Activated naive CD4-positive, alpha-beta T cell treated with anti-CD3 and anti-CD28 coated beads, Interleukin-2, amount 50 U/mL, for 72 hours (primary cell): ENCODE measurements at regions not wholly inside any gene's neighbourhood (a gene's known extent, or its start where the extent isn't known, plus 50 kb on each side); places are given as distances from the start of the nearest gene placed in this dataset.

ENCODE experiments used
- ATAC-seq, 2 donors: fragments of 150-1000 bp; cut with Tn5 transposase; 2 replicates each; pipeline ENCODE4 v1.10.0; 2021; ENCODE audit warnings: mild to moderate bottlenecking in 2 of 2, moderate library complexity in 2 of 2
- DNase-seq, 2 donors: peaks; one replicate each; pipeline ENCODE4 v3.0.0; 2021 to 2022; ENCODE audit warnings: low spot score in 2 of 2
- H3K27ac Mint-ChIP-seq, 2 donors: one replicate each; pipeline ENCODE4 v1.8.0; 2022; ENCODE audit warnings: mild to moderate bottlenecking in 2 of 2, mixed read lengths in 2 of 2
- H3K36me3 Mint-ChIP-seq, 2 donors: one replicate each; pipeline ENCODE4 v1.8.0; 2022; ENCODE audit warnings: mixed read lengths in 2 of 2
- H3K9me3 Mint-ChIP-seq, 2 donors: one replicate each; pipeline ENCODE4 v1.8.0; 2022; ENCODE audit warnings: mixed read lengths in 2 of 2

DNA sequence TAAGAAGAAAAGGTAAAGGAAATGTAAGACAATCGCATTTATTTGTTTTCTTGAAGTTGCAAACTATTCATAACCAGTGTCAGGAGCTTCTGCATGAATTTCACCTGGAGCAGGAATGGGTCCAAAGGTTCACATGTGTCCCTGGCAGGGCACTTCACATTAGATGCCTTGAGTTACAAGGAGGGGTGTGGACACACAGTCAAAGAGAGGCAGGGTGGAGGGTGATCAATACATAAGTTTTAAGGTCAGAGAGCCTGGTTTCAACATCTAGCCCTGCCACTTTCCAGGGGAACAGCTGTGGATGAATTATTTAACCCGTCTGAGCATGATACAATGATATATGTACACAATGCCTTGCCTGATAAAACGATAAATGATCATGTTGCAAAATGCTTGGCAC is 321.4 kb downstream of the CYP26B1 start:
- ATAC-seq (no peak), DNase-seq (no peak)
- H3K36me3 Mint-ChIP-seq, result no peaks in the 10 kb centered on the region
- no peak overlapping the region for H3K27ac Mint-ChIP-seq
- H3K9me3 Mint-ChIP-seq, result no peaks in the 10 kb centered on the region

DNA sequence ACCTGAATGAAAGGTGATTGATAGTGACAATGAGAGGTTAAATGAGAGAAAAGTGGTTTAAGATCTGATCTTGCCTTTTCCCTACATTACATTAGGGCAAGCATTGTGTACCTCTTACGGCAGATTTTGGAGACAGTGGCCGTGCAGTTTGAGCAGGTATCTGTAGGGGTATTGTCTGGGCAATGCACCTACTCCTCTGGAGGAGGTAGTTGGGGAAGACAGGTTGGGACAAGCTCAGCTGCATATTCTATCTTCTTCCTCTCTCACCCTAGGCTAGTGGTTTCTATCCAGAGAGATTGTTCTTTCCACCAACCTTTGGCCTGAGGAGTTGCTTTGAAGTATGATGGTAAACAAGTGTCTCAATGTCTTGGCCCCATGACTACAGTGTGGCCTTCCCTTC is 323.2 kb downstream of the CYP26B1 start:
- no peak overlapping the region for H3K27ac Mint-ChIP-seq
- ATAC-seq (no peak), DNase-seq (no peak)
- no peaks in the 10 kb centered on the region for H3K36me3 Mint-ChIP-seq
- H3K9me3 Mint-ChIP-seq, result no peaks in the 10 kb centered on the region

DNA sequence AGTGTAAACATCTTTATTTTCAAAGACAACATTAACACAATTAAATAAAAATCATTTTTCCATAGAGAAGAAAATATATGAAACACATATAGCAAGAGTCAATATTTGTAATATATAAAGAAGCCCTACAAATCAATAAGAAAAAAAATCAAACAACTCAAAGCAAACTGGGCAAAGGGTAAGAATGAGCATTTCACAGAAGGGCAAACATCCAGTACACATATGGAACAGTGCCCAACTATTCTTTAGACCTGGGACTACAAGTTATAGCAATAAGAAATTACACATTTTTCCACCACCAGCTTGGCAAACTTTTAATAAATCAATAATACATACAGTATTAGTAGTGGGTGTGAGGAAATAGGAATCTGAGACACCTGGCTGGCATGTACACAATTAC is 324.1 kb downstream of the CYP26B1 start:
- Mint-ChIP-seq H3K27ac (no peak overlapping the region), H3K36me3 (no peaks in the 10 kb centered on the region), H3K9me3 (no peaks in the 10 kb centered on the region)
- ATAC-seq, result no peak
- no peak for DNase-seq

DNA sequence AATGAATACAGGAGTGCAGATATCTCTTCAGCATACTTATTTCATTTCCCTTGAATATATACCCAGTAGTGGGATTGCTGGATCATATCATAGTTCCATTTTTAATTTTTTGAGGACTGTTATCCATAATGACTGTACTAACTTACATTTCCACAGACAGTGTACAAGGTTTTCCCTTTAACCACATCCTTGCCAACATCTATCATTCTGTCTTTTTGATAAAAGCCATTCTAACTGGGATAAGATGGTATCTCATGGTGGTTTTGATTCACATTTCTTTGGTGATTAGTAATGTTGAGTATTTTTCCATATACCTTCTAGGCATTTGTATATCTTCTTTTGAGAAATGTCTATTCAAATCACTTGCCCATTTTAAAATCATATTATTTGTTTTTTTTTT is 325.2 kb downstream of the CYP26B1 start:
- Mint-ChIP-seq H3K9me3 (peaks cover 0 to 3% of the 10 kb centered on the region in 2 donors), H3K36me3 (no peaks in the 10 kb centered on the region), H3K27ac (no peak overlapping the region)
- no peak for ATAC-seq
- no peak for DNase-seq

DNA sequence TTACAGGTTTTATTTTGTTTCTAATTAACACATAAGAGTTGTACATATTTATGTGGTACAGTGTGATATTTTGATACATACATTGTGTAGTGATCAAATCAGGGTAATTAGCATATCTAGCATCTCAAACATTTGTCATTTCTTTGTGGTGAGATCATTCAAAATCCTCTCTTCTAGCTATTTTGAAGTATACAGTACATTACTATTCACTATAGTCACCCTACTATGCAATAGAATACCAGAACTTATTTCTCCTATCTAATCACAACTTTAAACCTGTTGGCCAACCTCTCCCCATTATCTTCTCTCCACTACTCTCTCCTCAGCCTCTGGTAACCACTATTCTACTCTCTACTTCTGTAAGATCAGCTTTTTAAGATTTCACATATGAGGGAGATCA is 325.8 kb downstream of the CYP26B1 start:
- no peak overlapping the region for H3K27ac Mint-ChIP-seq
- peaks cover 0 to 3% of the 10 kb centered on the region in 2 donors for H3K9me3 Mint-ChIP-seq
- no peak for ATAC-seq
- no peak for DNase-seq
- no peaks in the 10 kb centered on the region for H3K36me3 Mint-ChIP-seq

DNA sequence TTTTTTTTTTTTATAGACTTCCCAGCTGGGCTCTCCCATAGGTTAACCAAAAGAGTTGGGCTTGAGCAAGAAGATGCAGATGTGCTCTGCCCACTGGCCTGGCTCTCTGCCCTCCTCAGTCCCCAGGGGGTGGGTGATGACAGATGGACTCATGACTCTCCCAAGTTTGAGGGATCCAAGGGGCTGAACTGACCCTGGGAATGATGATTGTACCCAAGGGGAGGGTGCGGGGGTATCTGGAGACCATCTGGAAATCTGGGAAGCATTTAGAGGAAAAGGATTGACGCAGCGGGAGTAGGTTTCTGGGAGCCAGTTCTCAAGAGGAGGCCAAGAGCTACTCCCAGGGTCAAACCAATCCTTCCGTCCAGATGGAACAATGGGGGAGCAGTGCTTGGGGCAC is 330.8 kb downstream of the CYP26B1 start:
- H3K27ac Mint-ChIP-seq, result no peak overlapping the region
- ATAC-seq (no peak), DNase-seq (no peak)
- H3K36me3 Mint-ChIP-seq, result no peaks in the 10 kb centered on the region
- H3K9me3 Mint-ChIP-seq, result peaks cover 0 to 7% of the 10 kb centered on the region in 2 donors

DNA sequence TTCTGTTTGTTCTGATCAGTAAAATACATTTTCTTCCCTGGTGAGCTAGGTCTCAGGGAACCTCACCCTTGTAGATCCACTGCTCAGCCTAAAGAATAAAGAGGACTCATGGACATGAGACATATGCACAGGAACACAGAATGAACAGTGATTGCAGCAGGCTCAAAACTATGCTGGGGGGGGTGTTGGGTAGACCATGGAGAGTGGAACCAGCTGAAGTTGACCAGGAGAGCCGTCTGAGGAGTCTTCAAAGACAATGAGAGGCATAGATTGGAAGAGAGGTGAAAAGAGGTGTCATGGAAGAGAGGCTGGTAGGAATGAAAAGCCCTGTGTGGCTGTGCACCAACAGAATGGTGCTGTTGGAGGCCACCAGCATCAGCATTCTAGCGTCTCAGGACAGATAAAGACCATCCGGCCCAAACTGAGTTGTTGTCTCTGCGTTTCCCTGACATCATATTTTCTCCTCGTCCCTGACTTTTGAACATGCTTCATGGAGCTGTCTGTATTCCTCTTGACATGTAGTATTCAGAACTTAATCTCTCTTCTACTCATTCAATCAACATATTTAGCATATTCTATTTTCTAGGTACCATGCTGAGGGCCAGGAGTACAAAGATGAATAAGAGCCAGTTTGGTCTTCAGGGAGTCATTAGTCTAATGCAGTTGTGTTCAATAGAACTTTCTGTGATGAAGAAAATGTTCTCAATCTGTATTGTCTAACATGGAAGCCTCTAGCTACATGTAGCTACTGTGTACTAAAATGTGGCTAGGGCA is 331.8 kb downstream of the CYP26B1 start:
- DNase-seq (no peak), ATAC-seq (no peak)
- Mint-ChIP-seq H3K36me3 (no peaks in the 10 kb centered on the region), H3K9me3 (peaks cover 0 to 7% of the 10 kb centered on the region in 2 donors), H3K27ac (no peak overlapping the region)

DNA sequence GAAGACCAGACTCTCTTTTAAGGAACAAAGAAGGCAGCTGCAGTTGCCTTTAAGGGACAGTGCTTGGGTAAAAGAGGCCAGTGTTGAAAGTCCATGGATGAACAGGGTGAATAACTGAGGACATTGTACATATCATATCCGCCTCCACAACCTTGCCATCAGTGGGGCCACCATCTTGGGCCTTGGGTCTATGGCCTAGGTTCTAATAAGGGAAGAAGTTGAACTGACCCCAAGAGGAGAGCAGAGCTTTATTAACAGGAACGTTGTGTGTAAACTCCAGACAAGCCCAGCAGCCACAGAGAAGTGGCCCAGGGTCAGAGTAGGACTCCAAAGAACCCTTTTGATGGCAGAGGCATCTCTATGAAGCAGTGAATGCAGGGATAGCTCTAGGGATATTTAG is 332.8 kb downstream of the CYP26B1 start:
- DNase-seq (no peak), ATAC-seq (no peak)
- H3K27ac Mint-ChIP-seq, result no peak overlapping the region
- peaks cover 0 to 7% of the 10 kb centered on the region in 2 donors for H3K9me3 Mint-ChIP-seq
- no peaks in the 10 kb centered on the region for H3K36me3 Mint-ChIP-seq

DNA sequence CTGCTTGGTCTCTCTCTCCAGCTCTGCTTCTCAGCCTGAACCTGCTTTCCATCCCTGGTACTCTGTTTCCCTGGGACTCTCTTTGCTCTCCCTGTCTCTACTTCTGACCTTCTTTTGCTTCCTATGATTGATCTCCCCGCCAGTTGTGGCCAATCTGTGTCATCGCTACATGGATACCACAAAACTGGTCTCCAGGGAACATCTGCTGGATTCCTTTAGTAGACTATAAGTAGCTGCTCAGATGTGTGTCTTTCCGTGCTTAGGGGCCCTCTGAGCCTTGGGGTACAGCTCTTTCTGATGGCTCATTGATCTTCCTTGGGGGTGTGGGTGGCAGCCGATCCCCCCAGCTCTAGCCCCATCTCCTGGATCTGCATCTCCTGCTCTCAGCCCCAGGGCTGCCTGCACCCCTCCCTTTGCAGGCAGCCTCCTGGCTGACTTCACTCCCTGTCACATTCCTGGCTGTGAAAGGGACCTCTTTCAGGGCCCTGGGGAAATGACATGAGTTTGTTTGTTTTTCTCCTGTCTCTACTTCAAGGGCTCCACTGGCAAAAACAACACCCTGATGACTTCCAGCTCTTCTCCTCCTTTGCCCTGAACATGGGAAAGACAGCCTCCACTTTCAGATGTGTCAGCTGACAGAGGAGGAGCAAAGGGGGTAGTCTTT is 333.7 kb downstream of the CYP26B1 start:
- no peak overlapping the region for H3K27ac Mint-ChIP-seq
- ATAC-seq (no peak), DNase-seq (no peak)
- peaks cover 0 to 7% of the 10 kb centered on the region in 2 donors for H3K9me3 Mint-ChIP-seq
- no peaks in the 10 kb centered on the region for H3K36me3 Mint-ChIP-seq

DNA sequence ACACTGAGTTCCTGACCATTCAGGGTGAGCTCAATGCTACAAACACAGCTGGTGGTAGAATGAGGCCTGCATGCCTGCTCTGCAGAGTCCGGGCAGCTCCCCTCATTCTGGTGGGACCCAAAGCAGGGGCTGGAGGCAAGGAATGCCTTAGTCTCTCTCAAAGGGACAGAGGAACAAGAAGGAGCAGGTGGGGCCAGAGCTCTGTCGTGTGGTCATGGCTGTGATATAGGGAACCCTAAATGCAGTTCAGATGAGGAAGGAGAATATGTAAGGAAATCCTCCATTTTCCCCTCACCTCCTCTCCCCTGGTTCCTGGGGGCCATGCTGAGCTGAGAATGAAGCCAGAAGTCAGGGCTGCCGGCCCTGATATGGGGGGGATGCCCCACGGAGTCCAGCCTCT is 334.3 kb downstream of the CYP26B1 start:
- DNase-seq, result no peak
- ATAC-seq, result no peak
- H3K36me3 Mint-ChIP-seq, result no peaks in the 10 kb centered on the region
- H3K9me3 Mint-ChIP-seq, result peaks cover 0 to 7% of the 10 kb centered on the region in 2 donors
- no peak overlapping the region for H3K27ac Mint-ChIP-seq

DNA sequence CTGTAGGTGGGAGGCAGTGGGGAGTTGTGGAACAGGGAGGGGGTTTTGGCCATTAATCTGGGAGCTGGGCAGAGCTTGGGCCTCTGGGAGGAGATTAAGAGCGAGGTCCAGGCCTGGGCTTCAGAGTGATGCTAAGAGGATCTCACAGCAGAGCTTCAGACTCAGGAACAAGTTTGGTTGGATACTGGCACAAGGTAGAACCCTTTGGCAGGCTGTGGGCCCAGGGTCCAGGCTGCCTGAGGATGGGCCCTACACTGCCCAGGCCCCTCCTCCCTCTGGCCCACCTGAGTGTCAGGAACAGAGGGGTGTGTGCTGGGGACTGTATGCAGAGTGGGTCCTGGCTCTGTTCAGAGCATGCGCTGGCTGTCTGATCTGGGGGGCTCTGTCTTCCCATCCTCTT is 334.9 kb downstream of the CYP26B1 start:
- no peaks in the 10 kb centered on the region for H3K36me3 Mint-ChIP-seq
- H3K9me3 Mint-ChIP-seq, result peaks cover 0 to 4% of the 10 kb centered on the region in 2 donors
- DNase-seq (no peak), ATAC-seq (no peak)
- no peak overlapping the region for H3K27ac Mint-ChIP-seq

DNA sequence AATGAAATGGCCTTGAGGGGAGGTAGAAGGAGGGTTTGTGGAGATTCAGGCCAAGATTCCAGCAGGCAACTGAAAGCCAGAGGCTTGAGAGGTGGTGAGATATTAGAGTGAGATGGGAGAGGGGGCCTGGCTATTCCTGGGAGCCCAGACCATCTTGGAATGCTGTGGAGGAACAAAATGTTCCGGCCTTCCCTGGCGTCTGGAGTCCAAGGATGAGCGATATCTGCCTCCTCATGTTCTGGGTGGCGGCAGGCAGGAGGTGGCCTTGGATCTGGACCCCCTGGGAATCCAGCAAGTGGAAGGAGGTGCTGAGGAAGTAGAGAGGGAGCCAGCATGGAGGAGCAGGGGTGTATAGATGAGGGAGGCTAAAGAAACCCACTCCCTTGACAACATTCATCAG is 335.9 kb downstream of the CYP26B1 start:
- DNase-seq (no peak), ATAC-seq (no peak)
- Mint-ChIP-seq H3K36me3 (no peaks in the 10 kb centered on the region), H3K27ac (no peak overlapping the region), H3K9me3 (peaks cover 0 to 4% of the 10 kb centered on the region in 2 donors)

DNA sequence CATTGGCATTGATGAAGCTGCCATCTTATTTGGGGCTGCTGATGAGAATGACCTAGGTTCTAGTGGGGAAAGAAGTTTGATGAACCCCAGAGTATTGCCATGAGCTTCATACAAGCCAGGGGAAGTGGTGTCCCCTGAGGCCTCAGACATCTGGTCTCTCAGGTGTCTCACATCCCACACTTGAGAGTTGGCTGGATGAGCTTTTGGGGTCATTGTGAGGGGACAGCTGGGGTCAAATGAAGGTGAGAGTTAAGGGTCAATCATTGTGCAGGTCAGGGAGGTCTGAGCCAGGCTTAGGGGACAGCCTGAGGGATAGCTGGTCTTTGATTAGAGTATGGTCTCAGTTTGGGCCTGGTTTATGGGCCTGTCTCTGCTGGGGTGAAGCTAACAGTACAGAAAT is 336.5 kb downstream of the CYP26B1 start:
- Mint-ChIP-seq H3K27ac (no peak overlapping the region), H3K36me3 (no peaks in the 10 kb centered on the region), H3K9me3 (peaks cover 0 to 4% of the 10 kb centered on the region in 2 donors)
- ATAC-seq (no peak), DNase-seq (no peak)

DNA sequence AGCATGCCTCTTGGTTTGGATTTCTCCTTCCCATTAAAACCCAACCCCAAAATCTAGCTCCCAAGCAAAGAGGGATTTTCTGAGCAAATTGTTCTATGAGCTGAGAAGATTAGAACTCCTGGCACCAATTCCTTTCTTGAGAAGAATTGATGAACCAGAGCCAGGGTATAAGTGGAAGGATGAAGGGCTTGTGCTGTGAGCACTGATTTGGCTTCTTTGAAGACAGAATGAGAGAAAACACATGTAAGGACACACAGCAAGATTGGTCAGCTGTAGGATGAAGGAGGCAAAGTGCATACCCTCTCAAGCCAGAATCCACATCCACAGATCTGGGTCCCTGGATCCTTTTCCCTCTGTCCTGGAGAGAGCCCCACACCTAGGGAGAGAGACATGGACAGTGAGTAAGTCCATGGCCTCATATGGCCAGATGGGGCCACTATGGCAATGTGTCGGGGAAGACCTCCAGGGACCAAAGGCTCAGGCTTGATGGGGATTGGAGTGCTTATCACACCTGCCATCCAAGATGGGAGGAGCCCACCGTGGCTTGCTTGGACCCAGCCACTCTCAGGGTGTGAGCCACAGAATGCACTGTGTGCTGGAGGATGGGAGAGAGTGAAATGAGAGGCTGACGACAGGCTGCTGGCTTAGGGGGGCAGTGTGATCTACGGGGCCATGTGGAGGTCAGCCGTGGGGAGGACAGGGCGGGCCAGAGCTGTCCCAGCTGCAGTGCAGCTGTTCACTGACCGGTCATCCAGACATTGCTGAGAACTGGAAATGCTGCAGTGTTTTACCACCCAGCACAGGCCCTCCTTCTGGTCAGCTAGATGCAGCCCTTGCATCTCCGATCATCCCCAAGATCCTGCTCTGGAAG is 339.8 kb downstream of the CYP26B1 start:
- H3K36me3 Mint-ChIP-seq, result no peaks in the 10 kb centered on the region
- ATAC-seq (no peak), DNase-seq (no peak)
- no peak overlapping the region for H3K27ac Mint-ChIP-seq
- no peaks in the 10 kb centered on the region for H3K9me3 Mint-ChIP-seq

DNA sequence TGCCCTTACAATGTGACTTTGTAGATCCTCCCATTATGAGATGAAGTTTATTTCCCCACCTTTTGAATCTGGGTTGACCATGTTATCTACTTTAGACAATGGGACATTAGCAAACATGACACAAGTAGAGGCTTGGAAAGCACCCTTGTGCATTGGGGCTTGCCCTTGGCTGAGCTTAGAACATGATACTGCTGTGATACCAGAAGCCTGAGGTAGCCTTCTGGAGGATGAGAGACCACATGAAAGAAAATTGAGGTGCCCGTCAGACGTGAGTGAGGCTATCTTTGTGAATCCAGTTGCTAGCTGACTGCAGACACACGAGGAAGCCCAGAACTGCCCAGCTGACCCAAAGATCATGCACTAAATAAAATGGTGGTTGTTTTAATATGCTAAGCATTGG is 341.2 kb downstream of the CYP26B1 start:
- H3K27ac Mint-ChIP-seq, result no peak overlapping the region
- ATAC-seq (no peak), DNase-seq (no peak)
- H3K36me3 Mint-ChIP-seq, result no peaks in the 10 kb centered on the region
- no peaks in the 10 kb centered on the region for H3K9me3 Mint-ChIP-seq

DNA sequence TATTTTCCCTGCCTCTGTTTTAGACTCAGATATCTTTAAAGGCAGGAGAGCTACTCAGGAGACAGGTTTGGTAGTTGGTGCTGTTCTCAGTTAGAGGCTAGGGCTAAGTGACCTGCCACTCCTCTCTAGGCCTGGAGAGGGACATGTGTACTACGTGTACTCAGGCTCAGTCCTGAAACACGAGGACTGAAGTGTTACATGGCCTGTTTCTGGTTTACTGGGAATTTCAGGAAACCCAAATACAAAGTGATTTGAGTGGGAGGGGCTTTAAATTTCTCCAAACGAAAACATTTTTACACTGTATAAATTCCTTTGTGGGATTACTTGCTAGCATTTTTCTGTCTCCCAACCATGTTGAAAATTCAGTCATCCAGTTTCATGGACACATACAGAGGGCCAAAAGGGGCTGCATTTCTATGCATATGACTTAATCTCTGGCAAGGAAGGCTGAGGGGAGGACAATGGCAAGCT is 343.3 kb downstream of the CYP26B1 start:
- ATAC-seq (no peak), DNase-seq (no peak)
- no peak overlapping the region for H3K27ac Mint-ChIP-seq
- H3K36me3 Mint-ChIP-seq, result no peaks in the 10 kb centered on the region
- H3K9me3 Mint-ChIP-seq, result no peaks in the 10 kb centered on the region

DNA sequence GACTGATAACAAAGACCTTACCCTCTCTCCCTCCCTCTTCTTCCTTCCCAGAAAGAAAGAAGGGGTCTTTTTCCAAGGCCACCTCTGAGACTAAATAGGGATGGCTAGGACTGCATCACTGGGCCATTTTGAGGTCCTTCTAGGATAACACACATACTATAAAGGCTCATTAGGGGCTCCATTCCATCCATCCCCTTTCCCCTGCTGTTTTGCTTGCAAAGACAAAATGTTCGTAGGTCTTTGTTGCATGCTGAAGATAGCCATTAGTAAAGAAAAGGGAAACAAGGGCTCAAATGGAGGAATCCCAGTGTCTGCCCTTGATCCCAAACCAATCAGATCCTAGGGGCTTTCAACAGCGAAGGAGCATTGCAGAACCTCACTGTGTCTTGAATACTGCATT is 344.3 kb downstream of the CYP26B1 start:
- no peaks in the 10 kb centered on the region for H3K36me3 Mint-ChIP-seq

More for the DNA sequence above, 344.3 kb downstream of the CYP26B1 start:
- DNase-seq (no peak), ATAC-seq (no peak)
- Mint-ChIP-seq H3K27ac (no peak overlapping the region), H3K9me3 (no peaks in the 10 kb centered on the region)
